Fibroblast of skin of right biceps (primary cell): ENCODE measurements at regions not wholly inside any gene's neighbourhood (a gene's known extent, or its start where the extent isn't known, plus 50 kb on each side); places are given as distances from the start of the nearest gene placed in this dataset.
A peak's percentile ranks its signal among the peaks of the same experiment; 100 is the strongest.

Experiments
- DNase-seq: peaks from one replicate; pipeline ENCODE4 v3.0.0-alpha.2; 2013

DNA sequence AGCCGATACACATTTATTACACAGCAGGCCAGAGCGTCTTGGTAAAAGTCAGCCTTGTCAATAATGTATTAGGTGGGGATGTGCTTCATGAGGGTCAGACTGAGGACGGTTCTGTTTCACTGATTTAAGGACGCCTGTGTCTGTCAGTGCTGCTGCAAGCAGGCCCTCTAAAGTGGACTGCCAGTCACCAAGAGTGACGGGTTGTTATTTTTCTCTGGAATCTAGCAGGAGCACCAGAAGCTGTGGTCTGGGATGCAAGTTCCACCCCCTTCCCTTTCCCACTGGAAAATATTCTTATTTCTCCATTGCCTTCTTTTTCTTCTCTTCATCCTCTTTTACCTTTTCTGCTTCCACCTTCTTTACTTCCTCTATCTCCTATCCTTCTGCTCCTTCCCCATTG lies 191.2 kb upstream of the NCAM1 start:
- no peak for DNase-seq

DNA sequence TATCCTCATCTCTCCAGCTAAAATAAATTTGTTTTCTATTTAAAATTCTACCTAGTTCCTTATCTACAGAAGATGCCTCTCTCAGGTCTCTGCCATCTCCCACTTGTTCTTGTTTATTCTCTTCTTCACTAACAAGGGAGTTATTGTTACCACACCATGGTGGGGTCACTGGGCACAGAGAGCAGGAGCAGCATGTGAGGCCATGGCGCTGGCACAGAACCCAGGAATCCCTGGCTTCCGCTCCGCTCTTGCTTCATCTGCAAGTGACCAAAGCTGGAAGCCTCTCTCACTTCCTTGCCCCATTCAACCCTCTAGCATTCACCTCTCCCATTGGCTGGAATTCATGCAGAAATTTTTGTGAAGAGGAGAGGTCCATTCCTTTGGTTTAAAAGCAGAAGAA lies 190.7 kb upstream of the NCAM1 start:
- no peak for DNase-seq

DNA sequence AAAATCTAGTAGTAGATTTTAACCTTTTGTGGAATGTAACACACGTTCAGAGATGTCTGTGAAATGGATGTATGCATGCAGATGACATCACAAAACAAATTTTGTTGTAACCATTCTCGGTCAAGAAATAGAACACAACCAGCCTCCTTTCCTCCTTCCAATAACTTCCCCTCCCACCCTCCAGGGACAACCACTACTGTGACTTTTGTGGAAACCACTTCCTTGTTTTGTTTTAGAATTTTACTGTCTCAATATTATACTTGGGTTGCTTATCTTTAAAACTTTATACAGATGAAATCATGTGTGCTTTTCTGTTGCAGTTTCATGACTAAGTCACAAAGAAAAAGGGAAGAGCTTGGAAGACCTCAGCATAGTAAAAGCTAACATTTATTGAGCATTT lies 189.4 kb upstream of the NCAM1 start:
- no peak for DNase-seq

DNA sequence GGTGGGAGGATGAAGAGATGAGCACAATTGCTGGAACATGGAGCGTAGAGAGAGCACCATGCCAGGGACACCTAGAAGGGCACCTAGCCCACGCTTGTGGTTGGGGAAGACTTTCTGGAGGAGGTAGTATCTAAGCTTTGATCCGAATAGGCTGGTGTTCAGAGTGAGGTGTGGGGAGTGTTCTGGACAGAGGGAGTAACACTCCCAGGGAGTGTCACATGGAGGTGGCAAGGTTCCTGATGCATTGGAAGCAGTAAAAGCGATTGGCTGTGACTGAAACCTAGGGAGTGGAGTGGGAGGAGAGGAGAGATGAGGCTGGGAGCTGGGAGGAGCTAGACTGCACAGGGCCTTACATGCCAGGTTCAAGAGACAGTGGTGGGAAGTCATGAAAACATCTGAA lies 188.0 kb upstream of the NCAM1 start:
- DNase-seq: no peak

DNA sequence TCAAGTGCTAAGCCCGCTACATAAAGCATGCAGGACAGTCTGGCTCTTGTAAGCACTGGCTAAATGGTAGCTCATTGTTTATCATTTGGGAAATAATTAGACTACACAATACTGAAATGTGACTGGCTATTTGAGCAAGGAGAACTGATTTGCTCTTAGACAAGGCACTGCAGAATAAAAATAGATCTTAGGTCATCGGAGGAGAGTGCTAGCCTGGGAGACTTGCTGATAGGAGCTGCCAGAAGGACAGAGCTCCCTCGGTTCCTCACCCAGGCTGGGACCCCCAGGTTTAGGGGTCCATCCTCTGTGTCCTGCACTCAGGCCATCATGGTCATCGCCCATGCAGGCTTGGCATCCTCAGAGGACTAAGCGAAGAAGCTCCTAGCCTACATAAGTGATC lies 184.4 kb upstream of the NCAM1 start:
- no peak for DNase-seq

DNA sequence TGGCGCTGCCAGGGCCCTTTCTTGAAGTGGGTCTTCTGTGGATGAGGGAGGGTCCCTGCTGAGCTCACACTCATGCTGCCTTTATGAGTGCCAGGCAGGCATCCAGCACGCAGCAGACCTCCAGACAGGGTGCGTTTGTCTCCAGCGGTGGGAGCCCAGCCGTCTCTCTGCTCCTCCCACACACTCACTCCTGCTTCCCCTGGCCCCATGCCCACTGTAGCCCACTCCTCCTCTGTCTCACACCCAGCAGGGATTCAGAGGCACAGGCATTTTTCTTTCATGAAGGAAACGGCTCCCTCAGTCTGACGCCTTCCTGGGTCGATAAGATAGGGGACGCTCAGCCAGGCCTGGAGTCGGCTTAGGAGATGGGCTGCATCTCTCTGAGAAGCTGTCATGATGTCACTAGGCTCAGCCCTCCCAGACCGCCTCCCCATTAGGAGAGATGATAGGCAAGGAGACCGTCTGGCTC lies 183.9 kb upstream of the NCAM1 start:
- DNase-seq: no peak

DNA sequence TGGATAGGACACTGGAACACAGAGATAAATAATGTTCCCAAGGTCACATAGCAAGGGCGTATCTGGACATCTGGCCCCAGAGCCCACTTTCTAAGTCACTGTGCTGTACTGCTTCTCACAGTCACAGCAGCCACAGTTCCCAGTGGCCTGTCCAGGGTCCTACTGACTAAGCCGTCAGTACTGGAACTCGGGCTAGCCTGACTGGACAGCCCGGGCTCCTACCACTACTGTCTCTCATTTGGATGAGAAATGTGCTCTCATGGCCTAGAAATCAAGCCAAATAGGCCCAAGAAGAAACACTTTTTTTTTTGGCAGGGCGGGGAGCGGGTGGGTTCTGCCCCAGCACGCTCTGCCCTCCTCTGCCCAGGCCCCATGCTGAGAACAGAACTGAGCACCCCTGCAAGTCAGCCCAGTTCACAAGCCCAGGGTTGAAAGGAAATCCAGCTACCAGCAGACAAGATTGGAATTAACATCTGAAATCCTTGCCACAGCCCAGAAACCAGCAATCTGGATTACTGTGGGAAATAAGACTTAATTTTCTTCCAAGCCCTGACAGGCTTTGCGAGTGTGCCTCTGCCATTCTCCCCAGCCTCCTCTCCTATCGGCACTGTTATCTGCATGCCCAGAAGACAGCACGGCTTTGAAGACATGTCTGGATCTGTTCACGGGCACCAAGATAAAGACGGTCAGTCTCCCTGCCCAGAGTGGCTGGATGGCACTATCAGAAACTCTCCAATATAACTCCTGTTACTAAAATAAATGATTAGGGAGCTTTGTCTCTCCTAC lies 182.9 kb upstream of the NCAM1 start:
- DNase-seq: no peak

DNA sequence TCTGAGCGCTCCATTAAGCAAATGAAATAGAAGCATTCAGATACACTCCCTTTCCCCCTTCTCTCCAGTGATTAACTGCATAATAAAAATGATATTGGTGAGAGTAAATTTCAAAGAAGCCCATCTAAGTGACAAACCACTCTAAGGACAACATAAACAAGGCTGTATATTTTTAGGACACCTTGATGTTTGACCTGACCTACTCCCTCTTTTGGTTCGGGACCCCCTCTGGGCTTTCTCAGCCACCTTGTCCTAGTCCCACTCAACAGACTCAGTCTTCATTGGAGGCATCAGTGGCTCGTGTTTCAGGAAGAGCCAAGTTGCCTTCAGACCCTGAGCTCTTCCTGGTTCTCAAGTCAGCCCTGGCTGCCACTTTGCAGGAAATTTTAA lies 182.3 kb upstream of the NCAM1 start:
- DNase-seq: no peak

DNA sequence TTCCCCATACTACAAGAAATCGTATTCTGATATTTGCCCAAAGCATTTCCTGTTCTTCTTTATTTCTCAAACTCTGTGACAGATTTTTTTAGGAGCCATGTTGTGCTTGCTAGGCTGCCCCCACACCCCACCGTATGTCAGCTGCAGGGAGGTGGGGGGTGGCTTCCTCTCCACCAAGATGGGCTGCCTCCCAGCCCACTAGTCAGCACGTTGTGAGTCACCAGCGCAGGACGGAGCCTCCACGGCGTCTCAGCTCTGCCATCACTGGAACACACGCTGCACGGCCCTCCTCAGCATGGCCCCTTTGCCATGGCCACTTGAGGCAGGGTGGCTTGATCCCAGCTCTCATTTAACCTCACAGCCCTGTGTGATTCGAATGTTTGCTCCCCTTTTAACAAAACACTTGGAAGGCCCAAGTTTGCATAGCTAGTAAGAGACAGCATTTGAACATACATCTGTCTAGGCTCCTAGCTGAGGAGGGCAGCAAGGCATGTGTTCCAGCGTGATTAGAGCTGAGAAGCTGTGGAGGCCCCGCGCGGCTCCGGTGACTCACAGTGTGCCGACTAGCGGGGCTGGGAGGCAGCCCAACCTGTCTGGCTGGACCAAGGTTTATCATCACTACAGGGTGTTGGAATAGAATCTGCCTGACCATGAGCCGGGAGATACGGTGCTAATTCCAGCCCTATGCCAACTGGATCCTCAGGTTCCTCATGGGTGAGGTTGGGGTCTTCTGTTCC lies 180.7 kb upstream of the NCAM1 start:
- peak; percentile 88 for DNase-seq

DNA sequence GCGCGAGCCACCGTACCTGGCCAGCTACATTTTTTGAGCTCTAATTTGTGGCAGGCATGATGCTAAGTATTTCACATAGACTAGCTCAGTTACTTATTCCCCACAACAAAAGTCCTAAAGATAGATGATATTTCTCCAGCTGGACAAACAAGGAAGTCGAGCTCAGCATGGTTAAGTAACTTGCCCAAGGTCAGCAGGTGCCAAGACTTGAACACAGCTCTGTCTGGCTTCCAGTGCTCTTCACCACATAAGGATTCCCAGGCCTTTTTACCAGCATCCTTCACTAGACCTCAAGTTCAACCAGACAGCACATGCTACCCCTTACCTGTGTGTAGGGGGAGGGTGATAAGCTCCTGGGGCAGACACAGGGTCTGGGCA lies 177.3 kb upstream of the NCAM1 start:
- no peak for DNase-seq

DNA sequence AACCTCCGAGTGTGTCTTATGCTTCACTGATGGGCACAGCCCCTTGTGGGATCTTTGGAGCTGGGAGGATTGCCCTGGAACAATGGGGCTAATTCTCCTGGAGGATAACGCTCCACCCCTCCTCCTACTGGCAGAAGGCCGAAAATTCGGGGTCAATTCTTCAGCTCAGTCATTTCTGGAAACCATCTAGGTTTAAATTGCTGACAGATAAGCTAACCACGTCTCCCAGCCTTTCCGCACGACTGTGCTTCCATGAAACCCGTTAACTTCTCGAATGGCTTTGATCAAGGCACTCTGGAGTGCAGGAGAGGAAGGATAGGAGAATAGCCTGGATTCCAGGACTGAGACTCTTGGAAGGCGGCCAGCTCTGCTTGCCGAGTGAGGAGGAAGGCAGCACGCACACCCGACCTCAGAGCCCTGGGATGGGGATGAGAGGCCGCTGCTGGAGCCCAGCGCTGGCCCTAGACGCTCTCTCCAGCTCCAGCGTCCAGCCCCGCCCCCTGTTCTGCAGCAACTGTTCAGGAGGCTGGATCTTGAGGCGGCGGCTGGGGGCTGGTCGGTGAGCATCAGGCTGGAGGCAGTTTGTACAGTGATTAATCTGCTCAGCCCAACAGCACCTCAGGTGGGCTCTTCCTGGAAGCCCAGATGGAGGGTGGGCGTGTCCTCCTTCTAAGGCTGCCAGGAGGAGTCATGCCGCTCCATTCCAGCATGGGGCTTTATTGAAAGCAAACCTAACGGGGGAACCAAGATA lies 176.7 kb upstream of the NCAM1 start:
- DNase-seq: peak; percentile 94

DNA sequence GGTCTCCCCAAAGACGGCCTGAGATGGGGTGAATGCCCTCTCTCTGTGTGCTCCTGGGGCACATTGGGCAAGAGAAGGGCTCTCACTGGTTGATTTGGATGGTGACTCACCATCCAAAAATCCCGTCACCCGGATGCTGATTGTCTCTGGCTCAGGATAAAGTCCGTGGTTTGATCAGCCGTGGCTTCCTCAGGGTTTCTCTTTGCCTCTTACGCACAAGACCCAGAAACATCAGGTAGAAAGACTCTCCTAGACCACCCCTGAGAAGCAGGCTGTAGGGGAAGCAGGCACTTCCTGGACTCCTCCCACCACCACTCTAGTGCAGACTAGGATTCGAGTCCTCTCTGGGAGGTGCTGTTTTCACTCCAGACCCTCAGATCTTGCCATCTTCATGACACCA lies 176.1 kb upstream of the NCAM1 start:
- peak; percentile 84 for DNase-seq

DNA sequence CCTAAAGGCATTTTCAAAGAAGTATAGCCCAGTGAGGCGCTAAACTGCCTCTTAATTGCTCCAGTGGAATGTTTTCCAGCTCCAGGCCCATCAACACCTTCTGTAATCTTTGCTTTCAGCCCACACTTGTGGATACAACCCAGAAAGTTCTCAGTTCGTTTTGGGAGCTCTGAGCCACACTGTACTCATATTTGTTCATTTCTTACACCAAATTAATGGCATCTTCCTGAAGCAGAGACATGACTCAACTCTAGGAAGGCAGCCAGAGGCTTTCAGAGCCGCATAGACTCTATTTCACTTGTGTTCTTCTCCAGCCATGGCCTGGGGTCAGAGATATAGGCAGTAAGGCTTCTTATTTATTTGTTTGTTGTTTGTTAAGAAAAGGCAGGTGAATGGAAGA lies 175.5 kb upstream of the NCAM1 start:
- peak; percentile 84 for DNase-seq

DNA sequence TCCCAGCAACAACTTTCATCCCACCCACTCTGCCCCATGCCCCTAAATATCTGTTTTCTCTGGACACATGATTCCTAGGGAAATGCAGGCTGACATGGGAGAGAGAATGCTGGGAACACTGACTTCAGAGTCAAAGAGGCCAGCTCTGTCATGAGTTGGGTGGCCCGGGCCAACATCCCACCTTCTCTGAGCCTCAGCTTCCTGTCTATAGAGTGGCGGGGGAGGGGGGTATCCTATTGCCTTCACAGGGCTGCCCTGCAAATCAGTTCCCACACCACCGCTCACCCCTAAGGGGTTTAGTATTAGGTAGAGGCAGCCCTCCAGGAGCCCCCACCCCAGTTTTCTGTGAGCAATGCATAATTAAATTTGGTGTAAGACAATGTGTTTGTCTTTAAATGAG lies 175.0 kb upstream of the NCAM1 start:
- no peak for DNase-seq

DNA sequence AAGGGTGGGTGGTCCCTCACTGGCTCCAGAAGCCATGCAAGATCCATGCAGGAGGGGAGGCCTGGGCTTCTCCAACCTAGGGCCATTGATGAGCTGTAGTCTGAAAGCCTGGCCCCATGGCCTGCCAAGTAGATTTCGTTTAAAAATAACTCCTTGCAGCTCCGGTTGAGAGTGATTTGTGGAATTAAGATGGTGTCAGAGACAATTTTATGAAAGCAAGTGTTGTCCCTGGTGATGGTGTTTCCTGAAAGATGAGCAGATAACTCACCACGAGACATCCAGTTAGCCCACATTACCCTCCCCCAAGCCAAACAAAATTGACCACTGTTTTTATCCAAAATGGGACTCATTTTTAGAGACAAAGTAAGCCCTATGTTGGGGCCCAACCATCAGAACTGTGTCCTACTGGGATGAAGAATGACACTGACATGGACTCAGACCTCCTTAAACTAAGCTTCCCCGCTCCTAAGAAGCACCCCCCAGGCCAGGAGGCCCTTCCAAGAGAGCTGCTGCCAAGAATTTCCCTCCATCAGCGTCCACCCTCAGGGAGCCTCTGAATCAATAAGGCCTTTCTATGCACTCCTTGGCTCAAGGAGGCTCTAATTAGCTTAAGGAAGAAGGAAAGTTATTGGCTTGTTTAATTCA lies 174.2 kb upstream of the NCAM1 start:
- peak; percentile 27 for DNase-seq

DNA sequence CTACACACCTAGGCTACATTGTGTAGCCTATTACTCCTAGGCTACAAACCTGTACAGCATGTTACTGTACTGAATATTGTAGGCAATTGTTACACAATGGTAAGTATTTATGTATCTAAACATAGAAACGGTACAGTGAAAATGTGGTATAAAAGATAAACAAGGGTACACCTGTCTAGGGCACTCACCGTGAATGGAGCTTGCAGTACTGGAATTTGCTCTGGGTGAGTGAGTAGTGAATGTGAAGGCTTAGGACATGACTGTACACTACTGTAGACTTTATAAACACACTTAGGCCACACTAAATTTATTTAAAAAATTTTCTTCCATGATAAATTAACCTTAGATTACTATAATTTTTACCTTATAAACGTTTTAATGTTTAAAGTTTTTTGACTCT lies 171.7 kb upstream of the NCAM1 start:
- DNase-seq: no peak

DNA sequence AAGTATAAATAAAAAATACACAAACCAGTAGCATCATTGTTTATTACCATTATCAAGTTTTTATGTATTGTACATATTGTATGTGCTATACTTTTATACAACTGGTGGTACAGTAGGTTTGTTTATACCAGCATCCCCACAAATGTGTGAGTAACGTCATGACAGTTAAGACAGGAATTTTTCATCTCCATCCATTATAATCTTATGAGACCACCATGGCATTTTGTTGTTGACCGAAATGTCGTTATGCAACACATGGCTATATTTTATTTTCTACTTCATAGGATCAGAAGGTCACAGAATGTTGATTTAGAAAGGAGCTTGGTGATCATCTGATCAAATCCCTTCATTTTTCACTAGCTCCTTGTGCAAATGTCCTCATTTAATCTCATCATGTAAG lies 170.9 kb upstream of the NCAM1 start:
- DNase-seq: no peak

DNA sequence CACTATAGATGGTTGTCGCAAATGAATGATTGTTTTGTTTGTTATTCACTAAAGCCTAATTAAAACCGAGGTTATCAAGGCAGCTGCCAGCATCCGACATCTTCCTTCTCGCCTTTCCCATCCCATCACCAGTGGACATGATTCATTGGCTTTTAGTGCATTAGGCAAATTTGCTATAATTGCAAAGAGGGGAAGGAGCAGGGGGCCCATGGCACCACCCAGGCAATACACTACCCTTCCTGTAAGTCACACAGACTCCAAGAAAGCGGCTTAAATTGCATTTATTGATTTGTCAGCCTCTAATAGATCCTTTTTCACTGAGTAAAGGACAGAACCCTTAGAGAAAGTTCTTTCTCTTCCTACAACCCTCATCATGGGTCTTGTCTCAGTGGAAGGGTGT lies 169.2 kb upstream of the NCAM1 start:
- no peak for DNase-seq

DNA sequence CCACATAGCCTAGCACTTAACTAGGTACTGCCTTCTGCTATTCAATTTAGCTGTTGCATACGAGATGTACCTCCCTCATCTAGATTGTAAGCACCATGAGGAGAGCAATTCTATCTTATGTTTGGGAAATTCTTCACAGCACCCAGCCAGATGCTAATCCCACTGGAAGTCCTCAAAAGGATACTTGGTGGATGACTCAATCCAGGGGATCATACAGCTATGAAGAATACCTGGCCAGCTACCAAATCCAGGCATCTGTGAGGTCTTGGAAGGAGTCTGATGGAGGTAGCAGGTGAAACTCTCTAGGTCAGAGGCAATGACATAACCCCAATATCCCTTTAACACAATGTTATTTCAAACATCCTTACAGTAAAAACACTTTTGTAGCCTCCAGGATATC lies 167.8 kb upstream of the NCAM1 start:
- DNase-seq: no peak

DNA sequence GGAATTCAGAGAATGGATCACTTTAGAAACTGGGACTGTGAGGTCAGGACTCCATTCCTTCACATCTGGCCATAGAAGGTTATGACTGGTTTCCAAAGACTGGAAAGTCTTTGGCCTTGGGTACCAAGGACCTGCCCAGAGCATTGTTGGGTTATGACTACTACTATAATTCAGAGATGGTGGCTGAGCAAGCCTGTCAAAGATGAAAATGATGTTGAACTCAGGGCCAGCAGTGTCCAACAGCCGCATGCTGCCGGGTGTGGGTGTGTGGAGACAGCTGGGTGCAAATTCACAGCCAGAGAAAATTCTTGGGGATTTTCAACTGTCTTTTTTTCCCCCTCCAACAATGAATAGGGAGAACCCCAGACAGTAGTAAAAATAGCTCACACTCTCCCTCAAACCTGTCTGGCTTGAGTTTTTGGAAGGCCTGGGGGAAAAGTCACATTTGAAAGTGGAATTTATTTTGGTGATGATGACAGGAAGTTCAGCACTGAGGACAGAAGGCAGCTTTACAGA lies 166.8 kb upstream of the NCAM1 start:
- peak; percentile 49 for DNase-seq

DNA sequence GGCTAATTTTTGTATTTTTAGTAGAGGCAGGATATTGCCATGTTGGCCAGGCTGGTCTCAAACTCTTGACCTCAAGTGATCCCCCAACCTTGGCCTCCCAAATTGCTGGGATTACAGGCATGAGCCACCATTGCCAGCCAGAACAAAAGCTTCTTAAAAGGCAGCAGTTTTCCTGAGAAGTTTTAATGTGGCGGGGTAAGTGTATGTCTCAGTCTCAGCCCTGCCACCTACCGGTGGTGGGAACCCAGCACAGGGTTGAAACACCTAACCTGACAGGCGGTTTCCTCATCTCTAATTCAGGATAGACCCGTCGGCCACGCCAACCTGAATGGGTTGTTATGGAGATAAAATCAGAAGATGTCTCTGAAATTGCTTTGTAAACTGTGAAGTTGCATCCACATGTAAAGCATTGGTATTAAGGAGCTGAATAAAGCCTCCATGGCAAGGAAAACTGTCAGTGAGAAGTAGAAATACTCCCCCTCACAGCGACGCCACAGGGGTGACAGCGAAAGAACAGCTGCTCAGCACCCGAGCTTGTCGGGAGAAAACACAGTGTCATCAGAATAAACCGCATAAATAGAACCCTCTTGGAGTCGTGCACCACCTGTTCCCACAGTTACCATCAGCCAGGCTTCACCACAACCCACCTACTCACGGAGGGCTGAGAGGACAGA lies 165.9 kb upstream of the NCAM1 start:
- peak; percentile 47 for DNase-seq

DNA sequence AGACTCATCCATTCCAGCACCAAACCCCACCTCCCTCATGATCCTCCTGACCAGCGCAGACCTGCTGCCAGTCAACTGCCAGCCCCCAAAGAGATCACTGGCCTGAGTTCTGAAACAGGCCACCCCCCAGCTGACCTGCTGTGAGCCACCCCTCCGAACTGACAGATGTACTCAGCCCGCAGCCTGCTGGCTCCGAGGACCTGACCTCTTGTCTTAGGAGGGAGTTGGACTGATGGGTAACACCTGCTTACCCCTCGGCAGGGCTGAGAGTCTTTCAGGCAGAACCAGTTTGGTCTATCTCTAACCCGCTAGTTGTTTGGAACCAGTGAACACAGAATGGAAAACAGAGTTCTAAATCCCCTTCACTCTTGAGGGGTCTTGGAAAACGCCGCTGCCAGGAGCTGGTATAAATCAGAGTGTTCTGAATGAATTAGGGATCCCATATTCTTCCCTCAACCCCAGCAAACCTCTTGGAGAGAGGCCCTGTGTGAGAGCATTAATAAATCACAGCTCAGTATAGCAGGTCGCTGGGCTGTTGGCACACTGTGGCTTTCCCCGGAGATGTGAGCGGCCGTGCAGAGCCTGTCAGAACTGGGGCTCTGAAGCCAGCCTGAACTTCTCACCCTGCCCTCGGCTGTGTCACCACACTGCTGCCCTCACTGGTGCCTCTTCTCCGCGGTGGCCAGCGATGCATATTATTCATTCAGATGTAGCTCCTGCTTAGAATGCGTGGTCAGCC lies 165.1 kb upstream of the NCAM1 start:
- no peak for DNase-seq
